HL-60 (cell line): ENCODE measurements at regions not wholly inside any gene's neighbourhood (a gene's known extent, or its start where the extent isn't known, plus 50 kb on each side); places are given as distances from the start of the nearest gene placed in this dataset.

ENCODE experiments used
- DNase-seq, 2 experiments: peaks; one replicate each; pipeline ENCODE4 v3.0.0-alpha.2; 2010 to 2020; ENCODE audit warnings: low read depth in 1 of 2, low spot score in 1 of 2
- H3K27ac ChIP-seq: fragments of 250-450 bp; sonication (Bioruptor Pico); replicated peaks from 2 replicates; pipeline ENCODE4 v1.5.1; 2020; ENCODE audit warnings: mild to moderate bottlenecking, moderate library complexity
- H3K27me3 ChIP-seq: fragments of 250-450 bp; sonication (Bioruptor Pico); 2 replicates; pipeline ENCODE4 v1.5.1; 2021; ENCODE audit warnings: mild to moderate bottlenecking, moderate library complexity; ENCODE audit not compliant: insufficient read depth, poor library complexity, severe bottlenecking
- H3K4me3 ChIP-seq: replicated peaks from 2 replicates; pipeline ENCODE4 v1.5.1; 2011; ENCODE audit warnings: mild to moderate bottlenecking, control low read depth, low read length; ENCODE audit not compliant: insufficient read depth
- CTCF ChIP-seq: IDR thresholded peaks from one replicate; pipeline ENCODE4 v1.5.1; 2011; ENCODE audit warnings: low read length, control low read depth, inconsistent platforms; ENCODE audit not compliant: insufficient read depth
- GABPA ChIP-seq: IDR thresholded peaks from 2 replicates; pipeline ENCODE4 v1.6.1; 2012; ENCODE audit warnings: low read depth
- POLR2AphosphoS5 ChIP-seq: IDR thresholded peaks from 2 replicates; pipeline ENCODE4 v1.6.1; 2012; ENCODE audit warnings: low read depth
- REST ChIP-seq: IDR thresholded peaks from 2 replicates; pipeline ENCODE4 v1.6.1; 2012; ENCODE audit warnings: low read depth; ENCODE audit not compliant: insufficient replicate concordance
- SPI1 ChIP-seq: IDR thresholded peaks from 2 replicates; pipeline ENCODE4 v1.6.1; 2012; ENCODE audit warnings: low read depth, mild to moderate bottlenecking, borderline replicate concordance

GRCh38 chr3:177478170-177478867, 281.0 kb upstream of the TBL1XR1 start:
- no peak for DNase-seq
- no peak overlapping the region for H3K27ac ChIP-seq

GRCh38 chr3:177479630-177480029, 282.3 kb upstream of the TBL1XR1 start:
- Histone ChIP-seq H3K27ac (no peak overlapping the region), H3K4me3 (no peak overlapping the region), H3K27me3 (no peaks in the 10 kb centered on the region)
- no peak for DNase-seq
- TF ChIP-seq POLR2AphosphoS5 (no peak), SPI1 (no peak), CTCF (no peak), GABPA (no peak), REST (no peak)

More at GRCh38 chr3:177478170-177478867, 281.0 kb upstream of the TBL1XR1 start:
- TF ChIP-seq CTCF (no peak), GABPA (no peak), REST (no peak), SPI1 (no peak), POLR2AphosphoS5 (no peak)
- Histone ChIP-seq H3K27me3 (no peaks in the 10 kb centered on the region), H3K4me3 (no peak overlapping the region)

GRCh38 chr3:177481329-177481728, 284.0 kb upstream of the TBL1XR1 start:
- Histone ChIP-seq H3K4me3 (no peak overlapping the region), H3K27me3 (no peaks in the 10 kb centered on the region), H3K27ac (no peak overlapping the region)
- DNase-seq: peak in 1 of 2 experiments; percentile 14
- TF ChIP-seq CTCF (no peak), SPI1 (no peak), REST (no peak), POLR2AphosphoS5 (no peak), GABPA (no peak)
